ENCODE measurements at regions not wholly inside any gene's neighbourhood (a gene's known extent, or its start where the extent isn't known, plus 50 kb on each side); places are given as distances from the start of the nearest gene placed in this dataset.

DNA sequence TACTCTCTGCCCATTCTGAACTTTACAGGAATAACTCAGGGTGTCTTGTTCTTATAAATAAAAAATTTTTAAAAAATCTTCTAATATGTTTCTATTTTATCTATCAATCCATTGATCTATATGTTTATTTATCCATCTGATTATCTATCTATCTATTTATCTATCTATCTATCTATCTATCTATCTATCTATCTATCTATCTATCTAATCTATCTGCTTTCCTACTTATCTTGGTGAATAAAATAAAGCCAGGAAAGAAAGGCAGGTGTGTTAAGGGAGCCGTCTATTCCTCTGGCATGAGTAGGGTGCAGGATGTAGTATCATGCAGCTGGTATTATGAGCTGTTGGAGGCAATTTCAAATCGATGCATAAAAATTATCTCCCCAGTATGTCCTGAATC, 153.0 kb downstream of the FOXA2 start:
- Histone ChIP-seq H3K27me3 (ENCODE audit: control insufficient read depth, low read length) (no peaks in the 10 kb centered on the region), H3K4me3 (ENCODE audit: low read length) (no peak overlapping the region), H4K20me1 (ENCODE audit: control insufficient read depth, insufficient read depth, low read depth, low read length) (no peaks in the 10 kb centered on the region), H3K9me3 (ENCODE audit: control insufficient read depth, insufficient read depth, low read length) (no peaks in the 10 kb centered on the region), H3K4me2 (ENCODE audit: low read length) (no peak overlapping the region), H3K79me2 (ENCODE audit: control insufficient read depth, low read length) (no peaks in the 10 kb centered on the region), H3K9me2 (replicated peaks; ENCODE audit: control insufficient read depth, low read length) (no peaks in the 10 kb centered on the region), H3F3A (ENCODE audit: control insufficient read depth, insufficient read depth) (no peaks in the 10 kb centered on the region), H3K27ac (ENCODE audit: low read depth, low read length) (no peak overlapping the region), H3K36me3 (ENCODE audit: control insufficient read depth, low read length) (no peaks in the 10 kb centered on the region), H3K4me1 (ENCODE audit: control insufficient read depth, low read length) (no peaks in the 10 kb centered on the region)
- TF ChIP-seq EZH2phosphoT487 (IDR thresholded peaks at IDR 0.05; ENCODE audit: borderline replicate concordance, low read length): no peak

- Histone ChIP-seq H3K9me2 (replicated peaks; ENCODE audit: control insufficient read depth, low read length) (no peaks in the 10 kb centered on the region), H3K79me2 (ENCODE audit: control insufficient read depth, low read length) (no peaks in the 10 kb centered on the region), H3K4me2 (ENCODE audit: low read length) (no peak overlapping the region), H3K27me3 (ENCODE audit: control insufficient read depth, low read length) (no peaks in the 10 kb centered on the region), H3K9me3 (ENCODE audit: control insufficient read depth, insufficient read depth, low read length) (no peaks in the 10 kb centered on the region), H3K27ac (ENCODE audit: low read depth, low read length) (no peak overlapping the region), H3K4me3 (ENCODE audit: low read length) (no peak overlapping the region), H3F3A (ENCODE audit: control insufficient read depth, insufficient read depth) (no peaks in the 10 kb centered on the region), H3K36me3 (ENCODE audit: control insufficient read depth, low read length) (no peaks in the 10 kb centered on the region), H4K20me1 (ENCODE audit: control insufficient read depth, insufficient read depth, low read depth, low read length) (no peaks in the 10 kb centered on the region), H3K4me1 (ENCODE audit: control insufficient read depth, low read length) (no peaks in the 10 kb centered on the region)
- no peak for TF ChIP-seq EZH2phosphoT487 (IDR thresholded peaks at IDR 0.05; ENCODE audit: borderline replicate concordance, low read length)
- TF ChIP-seq, protein P1, sequence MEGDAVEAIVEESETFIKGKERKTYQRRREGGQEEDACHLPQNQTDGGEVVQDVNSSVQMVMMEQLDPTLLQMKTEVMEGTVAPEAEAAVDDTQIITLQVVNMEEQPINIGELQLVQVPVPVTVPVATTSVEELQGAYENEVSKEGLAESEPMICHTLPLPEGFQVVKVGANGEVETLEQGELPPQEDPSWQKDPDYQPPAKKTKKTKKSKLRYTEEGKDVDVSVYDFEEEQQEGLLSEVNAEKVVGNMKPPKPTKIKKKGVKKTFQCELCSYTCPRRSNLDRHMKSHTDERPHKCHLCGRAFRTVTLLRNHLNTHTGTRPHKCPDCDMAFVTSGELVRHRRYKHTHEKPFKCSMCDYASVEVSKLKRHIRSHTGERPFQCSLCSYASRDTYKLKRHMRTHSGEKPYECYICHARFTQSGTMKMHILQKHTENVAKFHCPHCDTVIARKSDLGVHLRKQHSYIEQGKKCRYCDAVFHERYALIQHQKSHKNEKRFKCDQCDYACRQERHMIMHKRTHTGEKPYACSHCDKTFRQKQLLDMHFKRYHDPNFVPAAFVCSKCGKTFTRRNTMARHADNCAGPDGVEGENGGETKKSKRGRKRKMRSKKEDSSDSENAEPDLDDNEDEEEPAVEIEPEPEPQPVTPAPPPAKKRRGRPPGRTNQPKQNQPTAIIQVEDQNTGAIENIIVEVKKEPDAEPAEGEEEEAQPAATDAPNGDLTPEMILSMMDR (IDR thresholded peaks at IDR 0.05; ENCODE audit: low read depth, low read length, poor library complexity, severe bottlenecking): no peak
Measured at GRCh38 chr20:22430746-22431168, 153.6 kb downstream of the FOXA2 start.

DNA sequence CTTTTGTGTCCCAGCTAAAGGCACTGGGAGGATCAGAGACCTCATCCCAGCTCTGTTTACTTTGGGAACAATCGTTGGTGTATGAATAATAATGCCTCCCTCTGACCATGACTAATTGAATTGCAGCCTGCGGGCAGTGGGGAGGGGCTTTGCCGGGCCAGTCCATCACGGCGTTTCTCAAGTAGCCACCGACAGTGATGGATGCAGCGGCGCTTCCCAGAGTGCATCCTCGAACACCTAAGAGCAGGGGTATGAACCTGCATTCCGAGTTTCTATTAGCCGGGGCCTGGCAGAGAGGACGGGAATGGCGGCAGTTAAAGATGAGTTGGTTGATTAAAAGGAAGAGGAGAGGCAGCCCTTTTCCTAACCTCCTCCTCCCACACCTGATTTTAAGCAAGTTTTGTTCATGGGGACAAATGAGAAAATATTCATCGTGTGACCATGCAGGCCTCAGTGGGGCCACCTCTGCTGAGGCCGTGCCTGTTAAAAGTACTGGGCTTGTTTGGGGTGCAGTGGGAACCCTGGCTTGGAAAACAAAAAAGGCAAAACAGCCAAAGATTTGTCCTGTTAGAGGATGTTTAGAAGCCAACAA, 154.1 kb downstream of the FOXA2 start:
- no peaks in the 10 kb centered on the region for H3K36me3 ChIP-seq (ENCODE audit: control insufficient read depth, low read length)
- no peaks in the 10 kb centered on the region for H3K27me3 ChIP-seq (ENCODE audit: control insufficient read depth, low read length)
- H4K20me1 ChIP-seq (ENCODE audit: control insufficient read depth, insufficient read depth, low read depth, low read length): no peaks in the 10 kb centered on the region
- H3K4me1 ChIP-seq (ENCODE audit: control insufficient read depth, low read length): no peaks in the 10 kb centered on the region
- no peak overlapping the region for H3K27ac ChIP-seq (ENCODE audit: low read depth, low read length)
- H3F3A ChIP-seq (ENCODE audit: control insufficient read depth, insufficient read depth): no peaks in the 10 kb centered on the region
- TF ChIP-seq, protein P1 (IDR thresholded peaks at IDR 0.05; ENCODE audit: low read depth, low read length, poor library complexity, severe bottlenecking): no peak
- no peak for TF ChIP-seq EZH2phosphoT487 (IDR thresholded peaks at IDR 0.05; ENCODE audit: borderline replicate concordance, low read length)
- no peak overlapping the region for H3K4me3 ChIP-seq (ENCODE audit: low read length)
- H3K4me2 ChIP-seq (ENCODE audit: low read length): no peak overlapping the region
- H3K9me2 ChIP-seq (replicated peaks; ENCODE audit: control insufficient read depth, low read length): no peaks in the 10 kb centered on the region
- no peaks in the 10 kb centered on the region for H3K9me3 ChIP-seq (ENCODE audit: control insufficient read depth, insufficient read depth, low read length)
- no peaks in the 10 kb centered on the region for H3K79me2 ChIP-seq (ENCODE audit: control insufficient read depth, low read length)

- Histone ChIP-seq H3K9me2 (replicated peaks; ENCODE audit: control insufficient read depth, low read length) (no peaks in the 10 kb centered on the region), H3K27me3 (ENCODE audit: control insufficient read depth, low read length) (no peaks in the 10 kb centered on the region), H3K79me2 (ENCODE audit: control insufficient read depth, low read length) (no peaks in the 10 kb centered on the region), H3K4me2 (ENCODE audit: low read length) (no peak overlapping the region), H3F3A (ENCODE audit: control insufficient read depth, insufficient read depth) (no peaks in the 10 kb centered on the region), H3K9me3 (ENCODE audit: control insufficient read depth, insufficient read depth, low read length) (no peaks in the 10 kb centered on the region), H3K36me3 (ENCODE audit: control insufficient read depth, low read length) (no peaks in the 10 kb centered on the region), H3K4me3 (ENCODE audit: low read length) (no peak overlapping the region), H3K4me1 (ENCODE audit: control insufficient read depth, low read length) (no peaks in the 10 kb centered on the region), H3K27ac (ENCODE audit: low read depth, low read length) (no peak overlapping the region), H4K20me1 (ENCODE audit: control insufficient read depth, insufficient read depth, low read depth, low read length) (no peaks in the 10 kb centered on the region)
- TF ChIP-seq, protein P1 (IDR thresholded peaks at IDR 0.05; ENCODE audit: low read depth, low read length, poor library complexity, severe bottlenecking): no peak
- no peak for TF ChIP-seq EZH2phosphoT487 (IDR thresholded peaks at IDR 0.05; ENCODE audit: borderline replicate concordance, low read length)
Measured at GRCh38 chr20:22429175-22430153, 154.9 kb downstream of the FOXA2 start.

Data from DOHH2 (cell line).